ENCODE measurements at regions not wholly inside any gene's neighbourhood (a gene's known extent, or its start where the extent isn't known, plus 50 kb on each side); places are given as distances from the start of the nearest gene placed in this dataset.
"Not testable (repeated sequence)": the region's sequence is repeated elsewhere in the genome, so short reads cannot be mapped to it uniquely, and the experiment has no call there.

DNA sequence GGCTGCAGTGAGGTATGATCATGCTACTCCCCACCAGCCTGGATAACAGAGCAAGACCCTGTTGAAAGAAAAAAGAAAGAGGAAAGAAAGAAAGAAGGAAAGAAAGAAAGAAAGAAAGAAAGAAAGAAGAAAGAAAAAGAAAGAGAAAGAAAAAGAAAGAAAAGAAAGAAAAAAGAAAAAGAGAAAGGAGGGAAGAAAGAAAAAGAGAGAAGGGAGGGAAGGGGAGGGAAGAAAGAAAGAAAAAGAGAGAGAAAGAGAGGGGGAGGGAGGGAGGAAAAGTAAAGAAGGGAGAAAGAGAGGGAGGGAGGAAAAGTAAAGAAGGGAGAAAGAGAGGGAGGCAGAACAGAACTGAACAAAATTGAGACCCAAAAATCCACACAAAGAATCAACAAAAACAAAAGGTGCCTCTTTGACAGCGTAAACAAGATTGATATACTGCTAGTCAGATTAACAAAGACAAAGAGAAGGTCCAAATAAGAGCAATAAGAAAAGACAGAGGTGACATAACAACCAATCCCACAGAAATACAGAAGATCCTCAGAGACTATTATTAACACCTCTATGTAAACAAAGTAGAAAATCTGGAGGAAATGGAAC is 293.9 kb upstream of the AMIGO2 start:
- no peak for DNase-seq (ENCODE audit: low spot score)

- DNase-seq (ENCODE audit: low spot score): peak; percentile 62
Measured at GRCh38 chr12:47370421-47370820, 290.7 kb upstream of the AMIGO2 start.

GRCh38 chr12:47369085-47369484 is 289.3 kb upstream of the AMIGO2 start:
- DNase-seq (ENCODE audit: low spot score): no peak

DNA sequence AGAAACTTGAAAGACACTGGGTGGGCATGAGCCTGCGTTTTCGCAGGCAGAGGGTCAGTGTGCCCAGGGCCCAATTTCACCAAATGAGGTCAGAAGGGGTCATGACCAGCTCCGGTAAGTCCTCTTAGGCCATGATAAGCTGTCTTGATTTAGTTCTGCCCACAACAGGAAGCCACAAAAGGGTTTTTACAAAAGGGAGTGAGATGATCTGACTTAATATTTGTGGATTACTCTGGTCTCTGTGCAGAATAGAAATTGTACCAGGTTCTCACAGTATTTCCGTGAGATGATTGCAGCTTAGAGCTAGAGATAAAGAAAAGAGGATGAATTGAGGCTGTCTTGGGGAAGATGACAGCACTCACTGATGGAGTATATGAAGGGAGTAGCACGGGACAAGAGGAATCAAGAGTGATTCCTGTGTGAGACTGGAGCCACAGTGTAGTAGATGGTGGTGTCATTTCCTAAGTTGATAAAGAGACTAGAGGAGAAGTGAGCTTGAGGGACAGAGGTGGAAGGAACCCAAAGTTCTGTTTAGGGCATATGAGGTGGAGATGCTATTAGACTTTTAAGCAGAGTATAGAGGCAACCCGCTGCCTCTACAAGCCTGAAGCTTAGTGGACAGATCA is 288.3 kb upstream of the AMIGO2 start:
- DNase-seq (ENCODE audit: low spot score): no peak

GRCh38 chr12:47366579-47366978 is 286.8 kb upstream of the AMIGO2 start:
- DNase-seq (ENCODE audit: low spot score): no peak

DNA sequence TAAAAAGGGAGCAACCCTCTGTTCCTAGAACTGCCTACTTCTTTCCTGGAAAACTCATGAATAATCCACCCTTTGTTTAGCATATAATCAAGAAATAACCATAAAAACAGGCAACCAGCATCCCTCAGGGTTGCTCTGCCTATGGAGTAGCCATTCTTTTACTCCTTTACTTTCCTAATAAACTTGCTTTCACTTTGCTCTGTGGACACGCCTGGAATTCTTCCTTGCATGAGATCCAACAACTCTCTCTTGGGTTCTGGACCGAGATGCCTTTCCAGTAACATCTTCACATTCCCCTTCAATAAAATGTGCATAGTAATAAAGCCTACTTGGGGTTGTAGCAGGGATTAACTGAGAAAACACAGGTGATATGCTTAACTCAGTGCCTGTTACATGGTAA is 286.4 kb upstream of the AMIGO2 start:
- DNase-seq (ENCODE audit: low spot score): no peak

DNA sequence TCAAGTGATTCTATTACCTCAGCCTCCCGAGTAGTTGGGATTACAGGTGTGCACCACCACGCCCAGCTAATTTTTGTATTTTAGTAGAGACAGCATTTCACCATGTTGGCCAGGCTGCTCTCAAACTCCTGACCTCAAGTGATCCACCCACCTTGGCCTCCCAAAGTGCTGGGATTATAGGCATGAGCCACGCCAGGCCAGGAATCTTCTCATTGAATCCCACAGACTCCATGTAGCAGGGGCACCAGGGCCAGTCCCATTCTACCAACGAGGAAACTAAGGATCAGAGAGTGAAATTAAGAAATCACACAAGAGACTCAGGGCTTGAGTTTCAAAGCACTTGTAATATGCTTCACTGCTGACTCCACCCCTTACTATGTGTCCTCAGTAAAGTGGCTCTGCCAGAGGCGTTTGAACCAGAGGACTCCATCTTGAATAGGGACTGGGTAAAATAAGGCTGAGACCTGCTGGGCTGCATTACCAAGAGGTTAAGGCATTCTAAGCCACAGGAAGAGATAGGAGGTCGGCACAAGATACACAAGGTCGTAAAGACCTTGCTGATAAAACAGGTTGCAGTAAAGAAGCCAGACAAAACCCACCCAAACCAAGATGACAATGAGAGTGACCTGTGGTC is 285.8 kb upstream of the AMIGO2 start:
- not testable (repeated sequence) for DNase-seq (ENCODE audit: low spot score)

- no peak for DNase-seq (ENCODE audit: low spot score)
Measured at GRCh38 chr12:47364261-47364660, 284.5 kb upstream of the AMIGO2 start.

DNA sequence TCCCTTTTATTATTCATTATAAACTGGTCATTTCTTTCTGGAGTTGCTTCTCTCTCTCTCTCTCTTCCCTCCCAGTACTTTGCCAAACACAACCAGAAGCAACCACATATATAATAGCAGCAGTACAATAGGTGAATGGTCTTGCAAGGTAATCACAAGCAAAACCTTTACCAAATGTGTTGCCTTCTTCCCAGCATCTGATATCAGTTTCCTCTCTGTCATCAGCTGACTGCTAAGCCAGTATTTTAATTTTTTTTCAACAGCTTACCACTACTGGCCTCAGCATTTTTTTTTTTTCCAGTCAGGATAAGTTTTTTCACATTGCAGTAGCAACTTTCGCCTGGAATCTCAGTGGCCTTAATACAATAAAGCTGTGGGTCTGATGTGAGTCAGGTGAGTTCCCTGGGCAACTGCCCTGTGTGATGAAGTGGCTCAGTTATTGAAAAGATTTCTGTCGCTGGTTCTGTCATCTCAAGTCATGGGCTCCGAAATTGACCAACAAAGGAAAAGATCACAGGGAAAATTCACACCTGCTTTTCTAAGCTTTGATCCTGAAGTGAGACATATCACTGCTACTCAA is 282.5 kb upstream of the AMIGO2 start:
- no peak for DNase-seq (ENCODE audit: low spot score)

- DNase-seq (ENCODE audit: low spot score): peak; percentile 46
Measured at GRCh38 chr12:47361389-47362021, 281.7 kb upstream of the AMIGO2 start.

DNA sequence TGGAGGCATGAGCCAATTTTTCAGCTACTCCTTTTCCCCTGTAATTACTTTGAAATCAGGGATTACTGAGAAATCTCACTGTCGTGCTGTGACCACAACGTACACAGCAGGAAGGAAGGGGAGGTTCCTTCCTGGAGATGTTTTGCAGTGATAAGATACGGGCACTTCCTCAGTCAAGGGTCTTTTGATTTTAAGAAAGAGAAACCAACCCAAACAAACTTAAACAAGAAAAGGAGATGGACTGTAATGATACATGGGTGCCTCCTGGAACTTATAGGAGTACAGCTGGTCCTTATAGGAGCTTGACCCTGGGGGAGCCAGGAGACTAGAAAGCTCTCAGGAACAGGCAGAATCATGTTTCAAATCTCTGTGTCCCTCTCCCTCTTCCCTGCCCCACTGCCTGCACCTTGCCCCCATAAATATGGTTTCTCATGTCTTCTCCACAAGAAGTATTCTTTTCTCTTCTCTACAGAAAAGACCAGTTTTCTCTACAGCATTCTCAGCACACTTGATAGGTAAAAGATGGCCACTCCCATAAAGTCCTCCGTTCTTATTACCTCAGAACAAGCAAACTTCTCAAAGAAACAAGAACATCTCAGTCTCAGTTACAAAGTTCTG is 281.1 kb upstream of the AMIGO2 start:
- DNase-seq (ENCODE audit: low spot score): no peak

DNA sequence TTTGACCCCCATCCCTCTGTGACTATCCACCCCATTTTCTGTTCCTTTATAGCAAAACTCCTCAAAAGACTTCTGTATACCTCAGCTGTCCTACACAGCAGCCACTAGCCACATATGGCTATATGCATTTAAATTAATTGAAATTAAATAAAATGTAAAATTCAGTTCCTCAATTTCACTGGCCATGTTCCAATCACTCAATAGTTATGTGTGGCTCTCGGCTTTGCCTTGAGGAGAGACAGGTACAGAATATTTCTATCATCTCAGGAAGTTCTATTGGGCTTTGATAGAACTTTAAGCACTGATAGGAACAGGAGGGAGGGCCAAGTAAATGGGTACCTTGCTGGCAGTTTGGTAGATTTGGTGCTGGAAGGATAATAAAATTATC is 280.3 kb upstream of the AMIGO2 start:
- DNase-seq (ENCODE audit: low spot score): no peak

DNA sequence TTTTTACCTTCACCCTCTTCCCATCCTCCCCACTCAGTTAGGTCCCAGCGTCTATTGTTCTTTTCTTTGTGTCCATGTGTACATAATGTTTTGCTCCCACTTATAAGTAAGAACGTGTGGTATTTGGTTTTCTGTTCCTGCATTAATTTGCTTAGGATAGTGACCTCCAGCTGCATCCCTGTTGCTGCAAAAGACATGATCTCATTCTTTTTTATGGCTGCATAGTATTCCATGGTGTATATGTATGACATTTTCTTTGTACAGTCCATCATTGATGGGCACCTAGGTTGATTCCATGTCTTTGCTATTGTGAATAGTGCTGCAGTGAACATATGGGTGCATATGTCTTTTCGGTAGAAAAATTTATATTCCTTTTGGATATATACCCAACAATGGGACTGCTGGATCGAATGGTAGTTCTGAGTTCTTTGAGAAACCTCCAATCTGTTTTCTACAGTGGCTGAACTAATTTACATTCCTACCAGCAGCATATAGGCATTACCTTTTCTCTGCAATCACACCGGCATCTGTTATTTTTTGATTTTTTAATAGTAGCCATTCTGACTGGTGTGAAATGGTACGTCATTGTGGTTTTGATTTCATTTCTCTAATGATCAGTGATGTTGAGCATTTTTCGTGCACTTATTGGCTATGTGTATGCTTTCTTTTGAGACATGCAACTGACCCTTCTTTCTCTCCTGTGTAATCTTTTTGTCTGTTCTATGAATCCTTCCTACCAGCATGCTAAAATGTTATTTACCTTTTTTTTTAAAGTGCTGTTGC is 279.7 kb upstream of the AMIGO2 start:
- DNase-seq (ENCODE audit: low spot score): no peak

DNA sequence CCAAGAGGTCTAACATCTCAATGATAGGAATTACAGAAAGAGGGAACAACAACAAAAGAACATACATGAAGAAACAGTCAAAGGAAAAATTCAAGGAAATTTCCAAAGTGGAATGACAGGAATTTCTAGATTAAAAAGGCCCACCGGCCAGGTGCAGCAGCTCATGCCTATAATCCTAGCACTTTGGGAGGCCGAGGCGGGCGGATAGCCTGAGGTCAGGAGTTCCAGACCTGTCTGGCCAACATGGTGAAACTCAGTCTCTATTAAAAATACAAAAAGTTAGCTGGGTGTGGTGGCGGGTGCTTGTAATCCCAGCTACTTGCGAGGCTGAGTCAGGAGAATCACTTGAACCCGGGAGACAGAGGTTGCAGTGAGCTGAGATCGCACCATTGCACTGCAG is 277.2 kb upstream of the AMIGO2 start:
- not testable (repeated sequence) for DNase-seq (ENCODE audit: low spot score)

DNA sequence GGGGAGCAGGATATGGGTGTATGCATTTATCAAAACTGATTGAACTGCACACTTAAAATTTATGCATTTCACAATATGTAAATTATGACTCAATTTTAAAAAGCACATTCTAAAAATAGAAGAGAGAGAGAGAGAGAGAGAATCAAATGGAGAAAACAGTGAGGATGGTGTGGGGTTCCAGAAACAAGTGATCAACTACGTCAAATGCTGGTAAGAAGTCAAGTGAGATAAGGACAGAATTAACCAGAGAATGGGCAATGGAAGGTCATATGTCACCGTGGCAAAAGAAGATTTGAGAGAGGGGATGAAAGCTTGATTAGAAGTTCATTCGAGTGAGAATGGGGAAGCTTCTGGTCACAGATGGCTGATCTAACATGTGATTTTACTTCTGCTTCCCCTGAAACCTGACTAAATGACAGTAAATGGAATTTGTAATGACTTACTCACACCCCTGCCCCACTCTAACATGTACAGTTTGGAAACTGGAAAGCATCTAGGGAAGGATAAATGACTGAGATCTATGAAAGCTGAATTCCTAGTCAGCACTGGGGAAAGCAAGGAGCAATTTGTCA is 276.5 kb upstream of the AMIGO2 start:
- DNase-seq (ENCODE audit: low spot score): no peak

DNA sequence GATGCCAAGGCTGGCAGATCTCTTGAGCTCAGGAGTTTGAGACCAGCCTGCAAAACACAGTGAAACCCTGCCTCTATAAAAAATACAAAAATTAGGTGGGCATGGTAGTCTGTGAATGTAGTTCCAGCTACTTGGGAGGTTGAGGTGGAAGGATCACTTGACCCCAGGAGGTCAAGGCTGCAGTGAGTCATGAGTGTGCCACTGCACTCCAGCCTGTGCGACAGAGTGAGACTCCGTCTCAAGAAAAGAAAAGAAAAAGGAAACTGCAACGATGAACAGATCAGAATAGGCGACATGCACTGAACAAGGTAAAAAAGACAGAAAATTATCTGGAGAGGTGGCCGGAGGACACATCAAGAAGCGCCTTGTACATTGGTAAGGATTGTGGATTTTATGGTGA is 273.7 kb upstream of the AMIGO2 start:
- DNase-seq (ENCODE audit: low spot score): no peak

GRCh38 chr12:47352067-47352466 is 272.3 kb upstream of the AMIGO2 start:
- DNase-seq (ENCODE audit: low spot score): no peak

DNA sequence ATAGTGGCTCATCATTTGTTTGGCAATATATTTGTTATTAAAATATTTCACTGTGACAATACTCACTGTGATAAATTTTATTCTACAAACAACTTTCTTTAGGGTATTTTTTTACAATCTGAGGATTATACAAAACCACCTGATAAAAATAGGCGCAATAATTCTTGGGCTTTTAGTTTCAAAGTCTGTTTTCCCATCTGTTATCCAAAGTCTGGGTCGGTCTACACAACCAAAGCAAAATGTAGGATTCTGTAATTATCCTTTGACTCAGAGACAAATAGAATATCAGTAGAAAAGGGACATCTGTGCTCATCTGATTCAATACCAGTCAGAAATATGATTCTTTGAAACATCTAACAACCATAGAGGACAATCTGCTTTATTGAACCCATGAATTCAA is 271.8 kb upstream of the AMIGO2 start:
- DNase-seq (ENCODE audit: low spot score): no peak

GRCh38 chr12:47350062-47350408 is 270.3 kb upstream of the AMIGO2 start:
- no peak for DNase-seq (ENCODE audit: low spot score)

DNA sequence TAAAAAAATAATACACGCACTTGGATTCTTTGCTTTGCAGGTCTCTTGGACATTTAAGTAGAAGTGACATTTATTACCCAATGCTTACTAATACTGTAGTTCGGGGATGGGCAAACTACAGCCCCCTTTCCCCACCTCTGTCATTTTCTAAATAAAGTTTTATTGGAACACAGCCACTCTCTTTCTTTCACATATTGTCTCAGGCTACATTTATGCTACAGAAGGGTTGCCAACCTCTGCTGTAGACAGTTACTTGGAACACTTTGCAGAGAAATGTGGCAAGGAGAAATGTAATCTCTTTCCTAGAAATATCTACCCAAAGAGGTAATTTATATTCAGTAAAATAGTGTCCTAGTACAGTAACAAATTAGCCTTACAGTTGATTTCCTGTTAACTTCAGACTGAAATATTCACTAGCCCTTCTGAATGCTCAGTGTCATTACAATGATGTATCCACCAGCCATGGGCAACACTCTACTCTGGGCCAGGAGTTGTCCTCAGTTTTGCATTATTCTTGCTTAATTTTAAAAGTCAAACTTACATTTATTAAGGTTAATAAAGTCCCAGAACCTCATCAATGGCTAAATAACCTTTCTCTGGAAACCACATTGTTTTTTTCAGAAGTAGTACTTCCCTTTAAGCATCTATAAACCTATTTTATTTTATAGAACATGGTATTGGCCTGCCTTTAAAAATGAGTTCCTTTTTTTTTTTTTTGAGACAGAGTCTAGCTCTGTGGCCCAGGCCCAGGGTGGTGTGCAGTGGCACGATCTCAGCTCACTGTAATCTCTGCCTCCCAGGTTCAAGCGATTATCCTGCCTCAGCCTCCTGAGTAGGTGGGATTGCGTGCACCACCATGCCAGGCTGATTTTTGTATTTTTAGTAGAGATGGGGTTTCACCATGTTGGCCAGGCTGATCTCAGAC is 269.6 kb upstream of the AMIGO2 start:
- no peak for DNase-seq (ENCODE audit: low spot score)

Data from ureter (tissue), 1 donor.